Mesenchymal stem cell (in vitro differentiated cells and primary cell): ENCODE measurements at regions not wholly inside any gene's neighbourhood (a gene's known extent, or its start where the extent isn't known, plus 50 kb on each side); places are given as distances from the start of the nearest gene placed in this dataset.

Experiments
- DNase-seq: peaks from one replicate; pipeline ENCODE4 v3.0.0-alpha.2; 2013
- H2AFZ ChIP-seq: one replicate; pipeline ENCODE4 v1.6.1; 2013; ENCODE audit warnings: low read depth, mild to moderate bottlenecking, control low read depth, inconsistent platforms, low read length, moderate library complexity
- H2AK5ac ChIP-seq: 2 replicates; pipeline ENCODE4 v1.6.1; 2013; ENCODE audit warnings: low read length, moderate library complexity, mild to moderate bottlenecking, inconsistent platforms; ENCODE audit not compliant: severe bottlenecking
- H2BK120ac ChIP-seq: one replicate; pipeline ENCODE4 v1.6.1; 2013; ENCODE audit warnings: low read depth, mild to moderate bottlenecking, inconsistent platforms, low read length, moderate library complexity
- H2BK12ac ChIP-seq, 2 experiments: one replicate each; pipeline ENCODE4 v1.6.1; 2013; ENCODE audit warnings: inconsistent platforms in 2 of 2, low read length in 2 of 2, mild to moderate bottlenecking in 2 of 2, moderate library complexity in 2 of 2, control low read depth in 1 of 2
- H2BK15ac ChIP-seq: one replicate; pipeline ENCODE4 v1.6.1; 2013; ENCODE audit warnings: mild to moderate bottlenecking, low read depth, inconsistent platforms; ENCODE audit not compliant: poor library complexity, severe bottlenecking
- H2BK5ac ChIP-seq: 2 replicates; pipeline ENCODE4 v1.6.1; 2013; ENCODE audit warnings: low read depth, mild to moderate bottlenecking, low read length, control low read depth, inconsistent platforms; ENCODE audit not compliant: poor library complexity, severe bottlenecking
- H3K14ac ChIP-seq, 2 experiments: one replicate each; pipeline ENCODE4 v1.6.1; 2013; ENCODE audit warnings: inconsistent platforms in 2 of 2, low read length in 2 of 2, control low read depth in 1 of 2, mild to moderate bottlenecking in 1 of 2, moderate library complexity in 1 of 2
- H3K18ac ChIP-seq, 2 experiments: one replicate each; pipeline ENCODE4 v1.6.1; 2013; ENCODE audit warnings: inconsistent platforms in 2 of 2, low read length in 2 of 2, control low read depth in 1 of 2, low read depth in 1 of 2, mild to moderate bottlenecking in 1 of 2
- H3K23ac ChIP-seq, 2 experiments: one replicate each; pipeline ENCODE4 v1.6.1; 2013; ENCODE audit warnings: inconsistent platforms in 2 of 2, low read length in 2 of 2, mild to moderate bottlenecking in 2 of 2, moderate library complexity in 2 of 2, control low read depth in 1 of 2
- H3K27ac ChIP-seq: 2 replicates; pipeline ENCODE4 v1.5.1; 2013; ENCODE audit warnings: mild to moderate bottlenecking, moderate library complexity, low read length, control low read depth, inconsistent platforms; ENCODE audit not compliant: poor library complexity, severe bottlenecking
- H3K27me3 ChIP-seq, 2 experiments: 2 replicates each; pipeline versions ENCODE4 v1.6.1 to v1.7.0; 2013; ENCODE audit warnings: low read length in 2 of 2, mild to moderate bottlenecking in 2 of 2, moderate library complexity in 2 of 2, control low read depth in 1 of 2, inconsistent platforms in 1 of 2; ENCODE audit not compliant: control insufficient read depth in 1 of 2, insufficient read depth in 1 of 2
- H3K36me3 ChIP-seq, 2 experiments: 2 replicates each; pipeline versions ENCODE4 v1.6.1 to v1.7.0; 2013; ENCODE audit warnings: low read length in 2 of 2, control low read depth in 1 of 2, inconsistent platforms in 1 of 2, low read depth in 1 of 2, mild to moderate bottlenecking in 1 of 2; ENCODE audit not compliant: insufficient read depth in 2 of 2, control insufficient read depth in 1 of 2
- H3K4ac ChIP-seq, 2 experiments: one replicate each; pipeline ENCODE4 v1.6.1; 2013; ENCODE audit warnings: inconsistent platforms in 2 of 2, low read length in 2 of 2, mild to moderate bottlenecking in 2 of 2, moderate library complexity in 2 of 2, control low read depth in 1 of 2, low read depth in 1 of 2
- H3K4me1 ChIP-seq: 2 replicates; pipeline ENCODE4 v1.6.1; 2013; ENCODE audit warnings: low read depth, low read length, control low read depth; ENCODE audit not compliant: control insufficient read depth, insufficient read depth
- H3K4me2 ChIP-seq: 2 replicates; pipeline ENCODE4 v1.6.1; 2013; ENCODE audit warnings: low read length, mild to moderate bottlenecking, inconsistent platforms; ENCODE audit not compliant: poor library complexity, severe bottlenecking
- H3K4me3 ChIP-seq, 2 experiments: 2 replicates each; pipeline versions ENCODE4 v1.5.1 to v1.7.0; 2013; ENCODE audit warnings: low read length in 2 of 2, mild to moderate bottlenecking in 2 of 2, control low read depth in 1 of 2, low read depth in 1 of 2; ENCODE audit not compliant: insufficient read depth in 1 of 2
- H3K79me1 ChIP-seq: replicated peaks from 2 replicates; pipeline ENCODE4 v1.6.1; 2013; ENCODE audit warnings: mild to moderate bottlenecking, control low read depth, low read length, inconsistent platforms; ENCODE audit not compliant: poor library complexity, severe bottlenecking
- H3K9ac ChIP-seq: 2 replicates; pipeline ENCODE4 v1.7.0; 2013; ENCODE audit warnings: mild to moderate bottlenecking, low read length, moderate library complexity
- H3K9me3 ChIP-seq: 2 replicates; pipeline ENCODE4 v1.7.0; 2013; ENCODE audit warnings: mild to moderate bottlenecking, low read length; ENCODE audit not compliant: control insufficient read depth
- H4K8ac ChIP-seq: one replicate; pipeline ENCODE4 v1.6.1; 2013; ENCODE audit warnings: inconsistent platforms, mild to moderate bottlenecking, low read length, moderate library complexity
- H4K91ac ChIP-seq: one replicate; pipeline ENCODE4 v1.6.1; 2013; ENCODE audit warnings: mild to moderate bottlenecking, low read length, inconsistent platforms
- WGBS: methylation state at CpG from one replicate; pipeline ENCODE4 v1.1.7; 2013; ENCODE audit warnings: mixed read lengths; 5-methylcytosine and 5-hydroxymethylcytosine counted together

DNA sequence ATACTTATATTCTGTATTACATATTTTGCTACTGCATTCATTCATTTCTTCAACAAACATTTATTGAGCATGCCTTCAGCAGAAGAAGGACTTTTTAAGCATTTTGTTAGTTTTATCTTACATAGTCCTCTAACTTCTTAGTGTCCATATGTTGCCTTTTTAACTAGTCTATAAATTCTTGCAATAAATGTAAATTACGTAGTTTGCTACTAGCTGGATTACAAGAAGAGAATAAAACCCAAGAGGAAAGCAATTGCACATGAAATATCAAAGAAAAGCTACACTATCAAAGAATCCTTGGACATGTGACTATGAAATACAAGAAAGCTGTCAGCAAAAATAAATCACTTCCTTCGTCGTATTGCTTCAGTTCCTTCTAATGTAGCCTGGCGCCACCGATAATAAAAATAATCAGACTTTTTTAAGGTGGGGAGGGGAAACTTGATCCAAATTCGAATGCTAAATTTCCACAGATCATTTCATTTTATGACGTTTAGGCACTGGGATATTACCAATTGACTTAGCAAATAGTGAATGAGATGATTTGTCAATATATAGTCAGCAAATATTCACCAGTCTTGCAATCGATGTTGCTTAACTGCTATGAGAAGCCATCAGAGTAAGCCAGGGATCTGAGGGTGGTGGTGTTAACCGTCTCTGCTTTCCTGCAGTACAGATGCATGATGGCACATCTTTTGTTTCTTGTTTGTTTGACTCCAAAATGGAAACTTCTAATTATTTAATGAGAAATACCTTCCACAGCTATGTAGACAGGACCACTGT lies 258.7 kb upstream of the EXOC2 start:
- no peak overlapping the region for H2AFZ ChIP-seq
- no peak overlapping the region for H3K9ac ChIP-seq
- WGBS = 89% methylated on average over 7 of the region's 9 CpGs

DNA sequence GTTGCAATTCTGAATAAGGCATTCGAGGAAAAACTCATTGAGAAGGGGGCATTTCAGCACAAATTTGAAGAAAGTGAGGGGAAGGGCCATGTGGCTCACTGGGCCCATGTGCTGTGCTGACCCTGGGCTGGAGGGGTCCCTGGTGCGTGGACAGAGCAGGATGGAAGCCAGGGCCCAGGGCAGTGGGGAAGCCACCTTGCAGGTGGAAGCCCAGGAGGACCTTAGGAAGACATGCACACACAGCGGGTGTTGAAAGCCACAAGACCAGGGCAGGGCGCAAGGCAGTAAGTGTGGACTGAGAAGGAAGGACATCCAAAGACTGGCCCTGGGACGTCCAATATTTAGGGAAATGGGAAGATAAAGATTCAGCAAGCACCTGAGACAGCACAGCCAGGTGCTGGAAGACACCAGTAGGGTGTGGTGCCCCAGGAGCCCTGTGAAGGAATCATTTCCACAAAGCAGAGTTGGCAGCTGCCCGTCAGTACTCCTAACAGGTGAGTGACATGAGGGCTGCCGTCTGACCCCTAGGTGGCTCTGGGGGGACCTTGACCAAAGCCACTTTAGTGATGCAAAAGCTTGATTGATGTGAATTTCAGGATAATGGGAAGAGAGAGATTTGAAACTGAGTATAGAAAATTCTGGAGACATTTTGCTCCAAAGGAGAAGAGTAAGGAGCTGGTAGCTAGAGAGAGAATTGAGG lies 254.4 kb upstream of the EXOC2 start:
- Histone ChIP-seq H3K23ac (no peak overlapping the region), H2BK5ac (no peak overlapping the region), H3K79me1 (no peaks in the 10 kb centered on the region), H3K36me3 (no peaks in the 10 kb centered on the region), H3K4ac (no peak overlapping the region), H3K4me3 (no peak overlapping the region), H3K4me1 (peaks cover 2% of the 10 kb centered on the region), H3K27me3 (peaks cover 0 to 11% of the 10 kb centered on the region in 2 experiments), H2AK5ac (no peak overlapping the region), H3K9me3 (peaks cover 10% of the 10 kb centered on the region), H2BK15ac (no peak overlapping the region), H4K91ac (peak overlapping the region; percentile 41), H4K8ac (no peak overlapping the region), H2BK12ac (no peak overlapping the region), H3K4me2 (no peak overlapping the region), H2BK120ac (no peak overlapping the region), H3K14ac (no peak overlapping the region), H3K18ac (no peak overlapping the region), H2AFZ (no peak overlapping the region), H3K27ac (no peak overlapping the region), H3K9ac (peak overlapping the region; percentile 66)
- 79% methylated on average over 7 of the region's 7 CpGs for WGBS
- no peak for DNase-seq

More for the DNA sequence above, 258.7 kb upstream of the EXOC2 start:
- no peak overlapping the region for H3K4me2 ChIP-seq
- H2BK12ac ChIP-seq = no peak overlapping the region
- H3K36me3 ChIP-seq = no peaks in the 10 kb centered on the region
- no peak overlapping the region for H2BK120ac ChIP-seq
- no peak overlapping the region for H3K27ac ChIP-seq
- no peak overlapping the region for H2AK5ac ChIP-seq
- H3K79me1 ChIP-seq = no peaks in the 10 kb centered on the region
- H4K8ac ChIP-seq = no peak overlapping the region
- no peak overlapping the region for H3K23ac ChIP-seq
- no peak overlapping the region for H3K4ac ChIP-seq
- H2BK5ac ChIP-seq = no peak overlapping the region
- no peaks in the 10 kb centered on the region for H3K9me3 ChIP-seq
- H2BK15ac ChIP-seq = no peak overlapping the region
- no peak overlapping the region for H3K18ac ChIP-seq
- DNase-seq = no peak
- no peak overlapping the region for H3K14ac ChIP-seq
- H4K91ac ChIP-seq = no peak overlapping the region
- H3K4me3 ChIP-seq = no peak overlapping the region
- H3K27me3 ChIP-seq = peaks cover 0 to 19% of the 10 kb centered on the region in 2 experiments
- peaks cover 2% of the 10 kb centered on the region for H3K4me1 ChIP-seq

DNA sequence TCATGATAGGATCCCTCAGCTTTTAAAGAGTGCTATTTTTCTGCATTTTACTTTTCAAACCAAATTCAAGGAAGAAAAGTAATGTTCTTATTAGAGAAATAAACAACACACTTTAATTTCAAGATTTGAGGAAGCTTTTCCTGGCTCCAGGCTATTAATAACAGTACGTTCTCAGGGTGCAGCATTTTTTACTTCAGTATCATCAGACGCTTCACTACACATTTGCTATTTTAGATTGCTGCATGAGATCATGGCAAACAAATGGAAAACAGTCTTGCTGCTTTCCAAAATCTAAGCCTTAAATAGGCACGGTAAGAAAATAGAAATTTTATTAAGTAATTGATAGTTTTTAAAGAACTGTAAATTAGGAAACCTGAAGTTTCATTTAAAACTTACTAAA lies 253.6 kb upstream of the EXOC2 start:
- H2BK5ac ChIP-seq = no peak overlapping the region
- no peak overlapping the region for H4K91ac ChIP-seq
- no peak overlapping the region for H3K14ac ChIP-seq
- H3K79me1 ChIP-seq = no peaks in the 10 kb centered on the region
- no peak overlapping the region for H2BK120ac ChIP-seq
- DNase-seq = no peak
- peaks cover 0 to 19% of the 10 kb centered on the region in 2 experiments for H3K27me3 ChIP-seq
- H2AK5ac ChIP-seq = no peak overlapping the region
- H3K18ac ChIP-seq = no peak overlapping the region
- no peak overlapping the region for H3K27ac ChIP-seq
- H3K4me1 ChIP-seq = peaks cover 2% of the 10 kb centered on the region
- H3K4me3 ChIP-seq = peak overlapping the region in 1 of 2 experiments; percentile 36
- H2AFZ ChIP-seq = no peak overlapping the region
- H2BK12ac ChIP-seq = no peak overlapping the region
- no peak overlapping the region for H3K23ac ChIP-seq
- H4K8ac ChIP-seq = no peak overlapping the region
- no peak overlapping the region for H3K4me2 ChIP-seq
- WGBS = 73% methylated on average over 2 of the region's 3 CpGs
- no peaks in the 10 kb centered on the region for H3K36me3 ChIP-seq
- peaks cover 10% of the 10 kb centered on the region for H3K9me3 ChIP-seq
- no peak overlapping the region for H2BK15ac ChIP-seq
- no peak overlapping the region for H3K4ac ChIP-seq
- peak overlapping the region; percentile 66 for H3K9ac ChIP-seq

DNA sequence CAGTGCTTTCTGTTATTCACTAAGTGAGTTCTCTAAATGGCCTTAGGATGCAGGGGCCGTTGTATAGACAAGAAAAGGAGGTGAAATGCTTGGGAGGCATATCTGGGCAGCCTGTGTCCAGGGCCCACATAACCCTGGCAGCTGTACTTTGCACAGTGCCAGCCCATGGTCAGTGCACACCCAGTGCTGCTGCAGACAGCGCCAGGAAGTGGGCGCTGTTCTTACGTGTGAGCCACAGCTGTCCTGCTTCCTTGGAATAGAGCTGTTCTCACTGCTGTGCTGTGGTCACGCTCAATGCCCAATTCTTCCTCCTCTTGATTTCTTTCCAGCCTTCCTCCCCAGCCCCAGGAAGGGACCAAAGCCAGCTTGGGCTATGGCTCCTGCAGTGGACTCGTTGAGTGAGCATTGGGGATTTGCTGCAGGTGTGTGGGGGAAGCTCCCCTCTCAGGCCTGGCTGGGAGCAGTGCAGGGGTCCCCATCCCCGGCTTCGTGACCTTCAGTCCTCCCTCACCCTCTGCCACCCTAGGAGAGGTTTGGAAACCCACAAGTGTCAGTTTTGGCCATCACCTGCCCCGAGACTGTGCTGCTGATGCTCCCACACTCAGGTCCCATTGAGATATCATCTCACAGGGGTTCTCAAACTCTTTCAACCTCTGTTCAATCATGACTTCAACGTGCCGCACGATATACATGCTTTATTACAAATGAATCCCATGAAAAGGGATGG lies 246.8 kb upstream of the EXOC2 start:
- no peak overlapping the region for H3K9ac ChIP-seq

More for the DNA sequence above, 246.8 kb upstream of the EXOC2 start:
- Histone ChIP-seq H4K8ac (no peak overlapping the region), H3K79me1 (no peaks in the 10 kb centered on the region), H3K23ac (no peak overlapping the region), H3K18ac (no peak overlapping the region), H3K9me3 (peaks cover 6% of the 10 kb centered on the region), H3K4me3 (no peak overlapping the region), H3K27me3 (peaks cover 0 to 66% of the 10 kb centered on the region in 2 experiments), H2BK5ac (no peak overlapping the region), H3K36me3 (no peaks in the 10 kb centered on the region), H3K4me2 (no peak overlapping the region), H2BK12ac (no peak overlapping the region), H3K27ac (no peak overlapping the region), H4K91ac (no peak overlapping the region), H2BK120ac (no peak overlapping the region), H3K14ac (peak overlapping the region in 1 of 2 experiments; percentile 11), H2AFZ (no peak overlapping the region), H2AK5ac (no peak overlapping the region), H3K4me1 (no peaks in the 10 kb centered on the region), H3K4ac (no peak overlapping the region), H2BK15ac (no peak overlapping the region)
- 82% methylated on average over 12 of the region's 12 CpGs for WGBS
- no peak for DNase-seq
